ENCODE measurements at regions not wholly inside any gene's neighbourhood (a gene's known extent, or its start where the extent isn't known, plus 50 kb on each side); places are given as distances from the start of the nearest gene placed in this dataset.

DNA sequence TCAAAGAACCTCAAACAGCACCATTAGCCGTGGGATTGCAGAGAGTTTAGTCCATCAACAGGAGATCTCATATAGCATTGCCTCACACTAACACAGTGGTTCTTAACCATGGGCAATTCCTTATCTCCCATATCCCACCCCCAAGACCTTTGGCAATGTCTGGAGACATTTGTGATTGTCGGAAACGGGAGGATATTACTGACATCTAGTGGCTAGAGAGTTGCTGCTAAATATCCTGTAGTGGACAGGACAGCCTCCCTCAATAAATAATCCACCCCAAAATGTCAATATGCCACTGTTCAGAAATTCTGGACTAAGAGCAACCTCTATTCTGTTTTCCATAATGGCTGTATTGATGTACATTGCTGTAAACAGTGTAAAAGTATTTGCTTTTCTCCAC lies 210.1 kb upstream of the CCN2 start:
- Histone ChIP-seq H3K79me2 (no peaks in the 10 kb centered on the region), H3K9me3 (ENCODE audit: low read depth) (no peaks in the 10 kb centered on the region), H3K27ac (no peak overlapping the region), H2AFZ (no peak overlapping the region), H3K27me3 (no peaks in the 10 kb centered on the region), H4K20me1 (ENCODE audit: insufficient read depth, poor library complexity, severe bottlenecking) (no peaks in the 10 kb centered on the region), H3K4me2 (no peak overlapping the region), H3K9me2 (replicated peaks; ENCODE audit: insufficient read depth) (no peaks in the 10 kb centered on the region), H3K4me1 (ENCODE audit: insufficient read depth) (no peaks in the 10 kb centered on the region), H3K4me3 (no peak overlapping the region), H3K36me3 (replicated peaks; ENCODE audit: insufficient read depth, low read depth) (no peaks in the 10 kb centered on the region)
- peak; percentile 51 for DNase-seq (ENCODE audit: low spot score)
- TF ChIP-seq EZH2 (IDR thresholded peaks at IDR 0.05; ENCODE audit: borderline replicate concordance) (no peak), CTCF (IDR thresholded peaks at IDR 0.05; ENCODE audit: poor library complexity) (peak; percentile 65)
- 32% methylated on average over 3 of the region's 3 CpGs for WGBS (ENCODE audit: low lambda C conversion rate, missing lambda C conversion rate)

GRCh38 chr6:132153221-132153898 lies 202.2 kb upstream of the CCN2 start:
- WGBS (ENCODE audit: low lambda C conversion rate, missing lambda C conversion rate): 80% methylated on average over 9 of the region's 9 CpGs
- no peak for DNase-seq (ENCODE audit: low spot score)
- H4K20me1 ChIP-seq (ENCODE audit: insufficient read depth, poor library complexity, severe bottlenecking): no peaks in the 10 kb centered on the region
- H3K4me1 ChIP-seq (ENCODE audit: insufficient read depth): no peaks in the 10 kb centered on the region
- TF ChIP-seq EZH2phosphoT487 (IDR thresholded peaks at IDR 0.05; ENCODE audit: low read depth, severe bottlenecking, unreplicated experiment) (no peak), EZH2 (IDR thresholded peaks at IDR 0.05; ENCODE audit: borderline replicate concordance) (no peak), CTCF (IDR thresholded peaks at IDR 0.05; ENCODE audit: poor library complexity) (no peak)
- no peaks in the 10 kb centered on the region for H3K9me3 ChIP-seq (ENCODE audit: low read depth)
- H3K4me2 ChIP-seq: no peak overlapping the region
- no peaks in the 10 kb centered on the region for H3K36me3 ChIP-seq (replicated peaks; ENCODE audit: insufficient read depth, low read depth)
- no peaks in the 10 kb centered on the region for H3K27me3 ChIP-seq
- no peaks in the 10 kb centered on the region for H3K9me2 ChIP-seq (replicated peaks; ENCODE audit: insufficient read depth)
- H3K4me3 ChIP-seq: no peak overlapping the region
- no peak overlapping the region for H2AFZ ChIP-seq
- no peak overlapping the region for H3K27ac ChIP-seq
- no peaks in the 10 kb centered on the region for H3K79me2 ChIP-seq

DNA sequence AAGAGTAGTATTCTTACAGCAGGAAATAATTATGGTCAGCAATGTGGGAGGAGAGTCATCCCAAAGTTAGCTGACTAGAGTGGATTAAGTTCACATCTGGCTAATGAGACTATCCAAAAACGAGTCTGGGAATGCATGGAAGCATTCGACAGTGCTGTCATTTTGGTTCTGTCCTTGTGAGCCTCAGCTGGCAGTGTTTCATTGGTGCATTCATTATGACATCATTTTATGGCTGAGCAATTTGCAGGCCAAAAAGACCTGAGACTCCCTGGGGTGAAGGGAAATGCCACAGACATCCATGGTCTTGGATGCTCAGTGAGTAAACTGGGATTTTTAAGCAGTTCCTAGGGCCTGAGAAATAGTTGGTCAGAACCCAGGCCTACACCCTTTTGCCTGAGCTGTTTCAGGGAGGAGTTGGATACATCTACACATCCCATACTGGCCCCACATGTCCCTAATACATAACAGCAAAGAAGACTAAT lies 196.4 kb upstream of the CCN2 start:
- TF ChIP-seq EZH2phosphoT487 (IDR thresholded peaks at IDR 0.05; ENCODE audit: low read depth, severe bottlenecking, unreplicated experiment) (no peak), CTCF (IDR thresholded peaks at IDR 0.05; ENCODE audit: poor library complexity) (no peak), EZH2 (IDR thresholded peaks at IDR 0.05; ENCODE audit: borderline replicate concordance) (no peak)
- Histone ChIP-seq H3K4me2 (no peak overlapping the region), H3K27me3 (no peaks in the 10 kb centered on the region), H3K27ac (peak overlapping the region; percentile 28), H3K9me3 (ENCODE audit: low read depth) (no peaks in the 10 kb centered on the region), H3K79me2 (no peaks in the 10 kb centered on the region), H3K4me3 (no peak overlapping the region), H4K20me1 (ENCODE audit: insufficient read depth, poor library complexity, severe bottlenecking) (no peaks in the 10 kb centered on the region), H3K4me1 (ENCODE audit: insufficient read depth) (no peaks in the 10 kb centered on the region), H3K9me2 (replicated peaks; ENCODE audit: insufficient read depth) (no peaks in the 10 kb centered on the region), H2AFZ (no peak overlapping the region), H3K36me3 (replicated peaks; ENCODE audit: insufficient read depth, low read depth) (no peaks in the 10 kb centered on the region)
- DNase-seq (ENCODE audit: low spot score): no peak
- 53% methylated on average over 2 of the region's 2 CpGs for WGBS (ENCODE audit: low lambda C conversion rate, missing lambda C conversion rate)
